GM10266 (cell line): ENCODE measurements at regions not wholly inside any gene's neighbourhood (a gene's known extent, or its start where the extent isn't known, plus 50 kb on each side); places are given as distances from the start of the nearest gene placed in this dataset.

Source experiments
- DNase-seq: peaks from one replicate; pipeline ENCODE4 v3.0.0; 2012; ENCODE audit errors: extremely low spot score
- CTCF ChIP-seq: IDR thresholded peaks from 2 replicates; pipeline ENCODE4 v1.5.1; 2012; ENCODE audit warnings: mild to moderate bottlenecking, low read depth; ENCODE audit not compliant: control insufficient read depth, insufficient read depth; ENCODE audit errors: missing control alignments

- no peak for DNase-seq
- TF ChIP-seq CTCF = no peak
Measured at GRCh38 chr11:114758627-114759026, 80.3 kb downstream of the NXPE2 start.

DNA sequence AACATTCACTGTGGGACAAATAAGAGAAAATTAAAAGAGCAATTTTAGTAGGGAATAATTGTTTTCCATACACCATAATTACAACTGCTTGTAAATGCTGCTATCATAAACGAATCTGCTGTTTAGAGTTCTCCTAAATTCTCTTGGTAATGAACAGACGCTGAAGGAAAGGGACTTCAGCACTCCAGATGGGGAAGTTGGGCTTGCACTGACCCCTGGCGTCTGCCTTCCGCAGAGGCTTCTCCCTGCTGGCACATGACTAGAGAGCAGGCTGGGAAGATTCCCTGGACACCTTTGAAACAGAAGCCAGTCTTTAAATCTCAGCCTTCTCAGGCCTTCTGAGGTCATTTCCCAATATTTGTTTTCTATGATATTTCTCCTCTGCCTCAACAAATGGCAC, 84.1 kb downstream of the NXPE2 start:
- peak; percentile 45 for TF ChIP-seq CTCF
- DNase-seq = no peak

DNA sequence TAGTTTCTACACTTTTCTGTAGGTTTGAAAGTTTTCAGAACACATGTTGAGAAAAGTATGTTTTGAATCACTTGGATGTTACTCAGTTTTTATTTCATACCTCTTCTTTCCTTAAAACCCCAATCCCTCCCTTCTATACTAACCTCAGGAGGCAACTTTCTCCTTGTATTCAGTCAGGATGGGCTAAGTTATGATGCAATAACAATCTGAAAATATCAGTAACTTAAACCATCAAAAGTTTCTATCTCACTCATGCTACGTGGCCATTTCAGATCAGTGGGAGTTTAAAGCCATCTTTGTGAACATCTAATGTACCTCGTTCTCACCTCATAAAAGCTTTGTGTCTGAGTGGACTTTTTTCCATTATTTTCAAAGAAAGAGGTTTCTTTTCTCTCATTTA, 86.2 kb downstream of the NXPE2 start:
- no peak for TF ChIP-seq CTCF
- DNase-seq = no peak

- no peak for TF ChIP-seq CTCF
- DNase-seq = no peak
Measured at GRCh38 chr11:114771172-114771571, 92.8 kb downstream of the NXPE2 start.

- no peak for DNase-seq
- no peak for TF ChIP-seq CTCF
Measured at GRCh38 chr11:114773541-114774338, 95.4 kb downstream of the NXPE2 start.

- peak; percentile 38 for DNase-seq
- TF ChIP-seq CTCF = peak; percentile 57
Measured at GRCh38 chr11:114774599-114775361, 96.5 kb downstream of the NXPE2 start.

DNA sequence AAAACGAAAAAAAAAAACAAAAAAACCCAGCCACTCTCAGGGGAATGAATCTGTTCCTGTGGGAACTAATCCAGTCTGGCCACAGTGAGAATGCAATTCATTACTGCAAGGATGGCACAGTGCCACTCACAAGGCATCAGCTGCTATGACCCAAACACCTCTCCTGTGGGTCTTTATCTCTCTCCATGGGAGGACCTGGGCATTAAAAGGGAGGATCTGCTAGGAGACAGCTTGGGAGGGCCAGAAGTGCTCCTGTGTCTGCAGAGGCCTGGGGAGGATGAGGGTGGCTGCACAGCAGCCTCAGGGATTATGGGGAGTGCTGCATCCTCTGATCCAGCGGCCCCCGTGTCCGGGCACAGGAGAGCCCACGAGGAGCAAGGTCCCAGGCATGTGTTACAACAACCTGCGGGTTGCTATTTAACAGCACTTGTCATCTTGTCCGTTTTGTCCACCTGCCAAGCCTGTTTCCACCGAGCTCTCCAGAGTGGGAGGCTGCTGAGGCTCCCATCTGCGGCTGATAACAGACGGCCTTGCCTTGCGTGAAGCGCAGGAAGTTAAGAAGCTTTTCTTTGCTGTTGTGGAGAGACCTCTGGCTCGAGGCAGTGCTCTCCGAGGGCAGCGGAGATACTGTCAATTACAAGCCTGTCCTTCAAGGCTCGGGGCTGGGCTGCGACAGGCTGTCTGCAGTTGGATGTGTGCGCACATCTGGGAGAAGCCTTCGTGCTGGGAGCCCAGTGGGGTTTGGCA, 97.7 kb downstream of the NXPE2 start:
- TF ChIP-seq CTCF = no peak
- no peak for DNase-seq
